Hepatocyte (in vitro differentiated cells): ENCODE measurements at regions not wholly inside any gene's neighbourhood (a gene's known extent, or its start where the extent isn't known, plus 50 kb on each side); places are given as distances from the start of the nearest gene placed in this dataset.

Experiments used
- DNase-seq: peaks from one replicate; pipeline ENCODE4 v3.0.0-alpha.2; 2016; ENCODE audit warnings: low spot score
- H2AFZ ChIP-seq: fragments of 200-600 bp; sonication (generic); 2 replicates; pipeline ENCODE4 v1.6.0; 2016; ENCODE audit warnings: antibody characterized with exemption, mild to moderate bottlenecking
- H3K27ac ChIP-seq: fragments of 200-600 bp; sonication (generic); 2 replicates; pipeline ENCODE4 v1.5.1; 2016; ENCODE audit warnings: mild to moderate bottlenecking
- H3K27me3 ChIP-seq: fragments of 200-600 bp; sonication (generic); 2 replicates; pipeline ENCODE4 v1.6.1; 2016
- H3K36me3 ChIP-seq: fragments of 200-600 bp; sonication (generic); replicated peaks from 2 replicates; pipeline ENCODE4 v1.5.1; 2016; ENCODE audit warnings: low read depth; ENCODE audit not compliant: insufficient read depth
- H3K4me1 ChIP-seq: fragments of 200-600 bp; sonication (generic); 2 replicates; pipeline ENCODE4 v1.5.1; 2016; ENCODE audit warnings: mild to moderate bottlenecking, moderate library complexity; ENCODE audit not compliant: insufficient read depth
- H3K4me2 ChIP-seq: fragments of 200-600 bp; sonication (generic); 2 replicates; pipeline ENCODE4 v1.6.0; 2016
- H3K4me3 ChIP-seq: fragments of 200-600 bp; sonication (generic); 2 replicates; pipeline ENCODE4 v1.5.1; 2016; ENCODE audit warnings: mild to moderate bottlenecking
- H3K79me2 ChIP-seq: fragments of 200-600 bp; sonication (generic); 2 replicates; pipeline ENCODE4 v1.6.0; 2017; ENCODE audit warnings: mild to moderate bottlenecking
- H3K9me2 ChIP-seq: fragments of 200-600 bp; sonication (generic); replicated peaks from 2 replicates; pipeline ENCODE4 v1.6.0; 2017; ENCODE audit warnings: mild to moderate bottlenecking; ENCODE audit not compliant: insufficient read depth
- H3K9me3 ChIP-seq: fragments of 200-600 bp; sonication (generic); 2 replicates; pipeline ENCODE4 v1.5.1; 2016; ENCODE audit warnings: low read depth, mild to moderate bottlenecking
- H4K20me1 ChIP-seq: fragments of 200-600 bp; sonication (generic); 2 replicates; pipeline ENCODE4 v1.6.0; 2016; ENCODE audit warnings: mild to moderate bottlenecking; ENCODE audit not compliant: insufficient read depth, poor library complexity, severe bottlenecking
- EZH2 ChIP-seq: fragments of 200-600 bp; sonication (generic); IDR thresholded peaks from 2 replicates; pipeline ENCODE4 v1.6.1; 2016; ENCODE audit warnings: antibody characterized with exemption, mild to moderate bottlenecking, borderline replicate concordance
- EZH2phosphoT487 ChIP-seq: fragments of 200-600 bp; sonication (generic); IDR thresholded peaks from one replicate; pipeline ENCODE4 v1.6.1; 2018; ENCODE audit warnings: antibody characterized with exemption, mild to moderate bottlenecking, low read depth, moderate library complexity; ENCODE audit not compliant: unreplicated experiment, severe bottlenecking
- WGBS: methylation state at CpG from one replicate; pipeline ENCODE4 v1.1.6; 2016; ENCODE audit warnings: low lambda C conversion rate; ENCODE audit errors: missing lambda C conversion rate; 5-methylcytosine and 5-hydroxymethylcytosine counted together
- TF ChIP-seq, protein P1 (sequence below): fragments of 200-600 bp; sonication (generic); IDR thresholded peaks from 2 replicates; pipeline ENCODE4 v1.5.1; 2016; ENCODE audit warnings: antibody characterized with exemption, mild to moderate bottlenecking; ENCODE audit not compliant: poor library complexity

GRCh38 chrX:147699061-147699460 lies 212.7 kb upstream of the FMR1 start:
- no peak for TF ChIP-seq EZH2phosphoT487
- TF ChIP-seq, protein P1, sequence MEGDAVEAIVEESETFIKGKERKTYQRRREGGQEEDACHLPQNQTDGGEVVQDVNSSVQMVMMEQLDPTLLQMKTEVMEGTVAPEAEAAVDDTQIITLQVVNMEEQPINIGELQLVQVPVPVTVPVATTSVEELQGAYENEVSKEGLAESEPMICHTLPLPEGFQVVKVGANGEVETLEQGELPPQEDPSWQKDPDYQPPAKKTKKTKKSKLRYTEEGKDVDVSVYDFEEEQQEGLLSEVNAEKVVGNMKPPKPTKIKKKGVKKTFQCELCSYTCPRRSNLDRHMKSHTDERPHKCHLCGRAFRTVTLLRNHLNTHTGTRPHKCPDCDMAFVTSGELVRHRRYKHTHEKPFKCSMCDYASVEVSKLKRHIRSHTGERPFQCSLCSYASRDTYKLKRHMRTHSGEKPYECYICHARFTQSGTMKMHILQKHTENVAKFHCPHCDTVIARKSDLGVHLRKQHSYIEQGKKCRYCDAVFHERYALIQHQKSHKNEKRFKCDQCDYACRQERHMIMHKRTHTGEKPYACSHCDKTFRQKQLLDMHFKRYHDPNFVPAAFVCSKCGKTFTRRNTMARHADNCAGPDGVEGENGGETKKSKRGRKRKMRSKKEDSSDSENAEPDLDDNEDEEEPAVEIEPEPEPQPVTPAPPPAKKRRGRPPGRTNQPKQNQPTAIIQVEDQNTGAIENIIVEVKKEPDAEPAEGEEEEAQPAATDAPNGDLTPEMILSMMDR: no peak
- no peak for TF ChIP-seq EZH2
- no peak for DNase-seq
- 25% methylated on average over 2 of the region's 2 CpGs for WGBS

DNA sequence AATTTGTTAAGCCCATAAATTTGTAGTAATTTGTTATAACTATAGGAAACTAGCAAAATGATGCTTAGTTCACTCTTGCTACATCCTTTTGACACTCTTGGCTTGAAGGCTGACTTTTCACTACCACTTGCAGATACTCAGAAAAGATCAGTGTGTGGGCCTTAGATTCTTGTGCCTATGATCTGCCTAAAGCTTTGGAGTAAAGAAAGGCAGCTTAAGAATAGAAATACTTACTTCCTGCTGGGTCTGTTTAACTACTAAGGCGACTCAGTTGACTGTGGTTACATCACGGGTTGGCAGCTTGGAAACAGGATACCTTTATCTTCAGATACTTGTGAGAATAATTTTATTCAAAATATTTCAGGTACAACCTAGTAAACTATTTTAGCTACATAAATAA lies 201.4 kb upstream of the FMR1 start:
- H3K9me3 ChIP-seq: no peaks in the 10 kb centered on the region
- no peak overlapping the region for H2AFZ ChIP-seq
- H3K9me2 ChIP-seq: no peaks in the 10 kb centered on the region
- H3K36me3 ChIP-seq: no peaks in the 10 kb centered on the region
- H3K79me2 ChIP-seq: no peaks in the 10 kb centered on the region
- H3K4me1 ChIP-seq: no peaks in the 10 kb centered on the region
- no peak for TF ChIP-seq EZH2
- TF ChIP-seq, protein P1: no peak
- no peak for TF ChIP-seq EZH2phosphoT487
- no peaks in the 10 kb centered on the region for H3K27me3 ChIP-seq
- no peaks in the 10 kb centered on the region for H4K20me1 ChIP-seq
- no peak for DNase-seq
- no peak overlapping the region for H3K27ac ChIP-seq
- no peak overlapping the region for H3K4me2 ChIP-seq
- H3K4me3 ChIP-seq: no peak overlapping the region
- 51% methylated on average over 2 of the region's 2 CpGs for WGBS

More at GRCh38 chrX:147699061-147699460, 212.7 kb upstream of the FMR1 start:
- Histone ChIP-seq H3K27ac (no peak overlapping the region), H2AFZ (no peak overlapping the region), H3K36me3 (no peaks in the 10 kb centered on the region), H4K20me1 (no peaks in the 10 kb centered on the region), H3K9me3 (peaks cover 4% of the 10 kb centered on the region), H3K4me1 (no peaks in the 10 kb centered on the region), H3K79me2 (no peaks in the 10 kb centered on the region), H3K27me3 (no peaks in the 10 kb centered on the region), H3K4me2 (no peak overlapping the region), H3K4me3 (no peak overlapping the region), H3K9me2 (no peaks in the 10 kb centered on the region)

- 57% methylated on average over 2 of the region's 2 CpGs for WGBS
- Histone ChIP-seq H3K79me2 (no peaks in the 10 kb centered on the region), H3K4me1 (no peaks in the 10 kb centered on the region), H3K36me3 (no peaks in the 10 kb centered on the region), H4K20me1 (no peaks in the 10 kb centered on the region), H3K9me2 (no peaks in the 10 kb centered on the region), H3K27me3 (no peaks in the 10 kb centered on the region), H3K4me2 (no peak overlapping the region), H3K27ac (no peak overlapping the region), H2AFZ (no peak overlapping the region), H3K9me3 (no peaks in the 10 kb centered on the region), H3K4me3 (no peak overlapping the region)
- DNase-seq: no peak
- TF ChIP-seq EZH2 (no peak), EZH2phosphoT487 (no peak)
- TF ChIP-seq, protein P1: no peak
Observed at GRCh38 chrX:147733369-147733768, 178.3 kb upstream of the FMR1 start.

GRCh38 chrX:147735364-147735763 lies 176.4 kb upstream of the FMR1 start:
- Histone ChIP-seq H3K27me3 (no peaks in the 10 kb centered on the region), H3K9me2 (no peaks in the 10 kb centered on the region), H3K9me3 (no peaks in the 10 kb centered on the region), H3K27ac (no peak overlapping the region), H3K36me3 (no peaks in the 10 kb centered on the region), H4K20me1 (no peaks in the 10 kb centered on the region), H3K79me2 (no peaks in the 10 kb centered on the region), H2AFZ (no peak overlapping the region), H3K4me1 (no peaks in the 10 kb centered on the region), H3K4me3 (no peak overlapping the region), H3K4me2 (no peak overlapping the region)
- peak; percentile 13 for DNase-seq
- TF ChIP-seq EZH2phosphoT487 (no peak), EZH2 (no peak)
- TF ChIP-seq, protein P1: no peak
